Liver (tissue), 8 donors: ENCODE measurements at regions not wholly inside any gene's neighbourhood (a gene's known extent, or its start where the extent isn't known, plus 50 kb on each side); places are given as distances from the start of the nearest gene placed in this dataset.

Experiments
- DNase-seq: peaks from one replicate; pipeline ENCODE4 v3.0.0-alpha.2; 2017; ENCODE audit warnings: low spot score
- H3K27ac ChIP-seq, 2 donors: one replicate each; pipeline ENCODE4 v1.7.0; 2013; ENCODE audit warnings: inconsistent platforms in 2 of 2, low read length in 2 of 2, control low read depth in 1 of 2, low read depth in 1 of 2, mild to moderate bottlenecking in 1 of 2
- H3K27me3 ChIP-seq, 4 donors: one replicate each; pipeline versions ENCODE4 v1.6.1 to v1.7.0; 2013; ENCODE audit warnings: low read length in 3 of 4, inconsistent platforms in 1 of 4, mild to moderate bottlenecking in 1 of 4, moderate library complexity in 1 of 4; ENCODE audit not compliant: control insufficient read depth in 4 of 4, insufficient read depth in 4 of 4
- H3K36me3 ChIP-seq, 4 donors: one replicate each; pipeline versions ENCODE4 v1.6.1 to v1.7.0; 2013; ENCODE audit warnings: low read length in 3 of 4, mild to moderate bottlenecking in 3 of 4, low read depth in 1 of 4, moderate library complexity in 1 of 4; ENCODE audit not compliant: control insufficient read depth in 4 of 4, insufficient read depth in 3 of 4
- H3K4me1 ChIP-seq, 4 donors: one replicate each; pipeline versions ENCODE4 v1.6.1 to v1.7.0; 2013; ENCODE audit warnings: low read length in 3 of 4, mild to moderate bottlenecking in 3 of 4, moderate library complexity in 1 of 4; ENCODE audit not compliant: control insufficient read depth in 4 of 4, insufficient read depth in 4 of 4
- H3K4me3 ChIP-seq, 3 donors: one replicate each; pipeline versions ENCODE4 v1.6.1 to v1.7.0; 2013; ENCODE audit warnings: low read length in 3 of 3, control low read depth in 1 of 3, low read depth in 1 of 3, mild to moderate bottlenecking in 1 of 3
- H3K9ac ChIP-seq, 2 donors: one replicate each; pipeline ENCODE4 v1.7.0; 2013; ENCODE audit warnings: low read length in 2 of 2, mild to moderate bottlenecking in 2 of 2, moderate library complexity in 2 of 2, control low read depth in 1 of 2, low read depth in 1 of 2
- H3K9me3 ChIP-seq, 4 donors: one replicate each; pipeline versions ENCODE4 v1.6.1 to v1.7.0; 2013; ENCODE audit warnings: low read length in 3 of 4; ENCODE audit not compliant: control insufficient read depth in 4 of 4
- ATF3 ChIP-seq: IDR thresholded peaks from 2 replicates; pipeline ENCODE4 v1.6.1; 2016; ENCODE audit warnings: antibody characterized with exemption
- CTCF ChIP-seq: fragments of 150-350 bp; IDR thresholded peaks from 2 replicates; pipeline ENCODE4 v1.5.1; 2017; ENCODE audit warnings: improper control_type of control experiment, low read depth, low read length; ENCODE audit not compliant: missing input control
- EGR1 ChIP-seq, 2 donors: IDR thresholded peaks; 2 replicates each; pipeline ENCODE4 v1.6.1; 2016 to 2018; ENCODE audit warnings: antibody characterized with exemption in 2 of 2, low read depth in 2 of 2
- FOXA1 ChIP-seq: IDR thresholded peaks from 2 replicates; pipeline ENCODE4 v1.6.1; 2016; ENCODE audit warnings: antibody characterized with exemption
- FOXA2 ChIP-seq: IDR thresholded peaks from 2 replicates; pipeline ENCODE4 v1.6.1; 2016; ENCODE audit warnings: antibody characterized with exemption
- GABPA ChIP-seq, 2 donors: IDR thresholded peaks in 1 of 2; conservative IDR thresholded peaks in 1 of 2; 2 replicates each; pipeline ENCODE4 v1.6.1; 2016; ENCODE audit warnings: antibody characterized with exemption in 2 of 2, mild to moderate bottlenecking in 1 of 2, moderate library complexity in 1 of 2
- HNF4A ChIP-seq, 2 donors: conservative IDR thresholded peaks; 2 replicates each; pipeline ENCODE4 v1.6.1; 2016; ENCODE audit warnings: antibody characterized with exemption in 2 of 2, mild to moderate bottlenecking in 2 of 2
- HNF4G ChIP-seq: IDR thresholded peaks from 2 replicates; pipeline ENCODE4 v1.6.1; 2016; ENCODE audit warnings: antibody characterized with exemption
- JUND ChIP-seq, 2 donors: IDR thresholded peaks; 2 replicates each; pipeline ENCODE4 v1.6.1; 2016; ENCODE audit warnings: antibody characterized with exemption in 2 of 2
- MAX ChIP-seq: IDR thresholded peaks from 2 replicates; pipeline ENCODE4 v1.6.1; 2016; ENCODE audit warnings: antibody characterized with exemption
- NR2F2 ChIP-seq: IDR thresholded peaks from 2 replicates; pipeline ENCODE4 v1.6.1; 2016; ENCODE audit warnings: antibody characterized with exemption
- RAD21 ChIP-seq, 2 donors: IDR thresholded peaks; 2 replicates each; pipeline ENCODE4 v1.6.1; 2016; ENCODE audit warnings: antibody characterized with exemption in 2 of 2, mild to moderate bottlenecking in 2 of 2
- RXRA ChIP-seq, 2 donors: IDR thresholded peaks; 2 replicates each; pipeline ENCODE4 v1.6.1; 2017 to 2018; ENCODE audit warnings: antibody characterized with exemption in 2 of 2, mild to moderate bottlenecking in 1 of 2
- SP1 ChIP-seq: IDR thresholded peaks from 2 replicates; pipeline ENCODE4 v1.6.1; 2018; ENCODE audit warnings: antibody characterized with exemption, mild to moderate bottlenecking
- TAF1 ChIP-seq: conservative IDR thresholded peaks from 2 replicates; pipeline ENCODE4 v1.6.1; 2016; ENCODE audit warnings: antibody characterized with exemption, mild to moderate bottlenecking
- YY1 ChIP-seq: IDR thresholded peaks from 2 replicates; pipeline ENCODE4 v1.6.1; 2016; ENCODE audit warnings: antibody characterized with exemption, mild to moderate bottlenecking
- ZBTB33 ChIP-seq: IDR thresholded peaks from 2 replicates; pipeline ENCODE4 v1.6.1; 2016; ENCODE audit warnings: antibody characterized with exemption
- WGBS: extraction: QIAGEN DNeasy Blood & Tissue Kit; methylation state at CpG from one replicate; pipeline ENCODE4 v1.1.7; 2013; 5-methylcytosine and 5-hydroxymethylcytosine counted together
- TF ChIP-seq, protein P1 (sequence below): IDR thresholded peaks from 2 replicates; pipeline ENCODE4 v1.6.1; 2016; ENCODE audit warnings: antibody characterized with exemption, mild to moderate bottlenecking
- donor health status: healthy.
- donor health status: healthy.
- donor health status: healthy.
- donor health status: healthy.
- donor health status: healthy.

DNA sequence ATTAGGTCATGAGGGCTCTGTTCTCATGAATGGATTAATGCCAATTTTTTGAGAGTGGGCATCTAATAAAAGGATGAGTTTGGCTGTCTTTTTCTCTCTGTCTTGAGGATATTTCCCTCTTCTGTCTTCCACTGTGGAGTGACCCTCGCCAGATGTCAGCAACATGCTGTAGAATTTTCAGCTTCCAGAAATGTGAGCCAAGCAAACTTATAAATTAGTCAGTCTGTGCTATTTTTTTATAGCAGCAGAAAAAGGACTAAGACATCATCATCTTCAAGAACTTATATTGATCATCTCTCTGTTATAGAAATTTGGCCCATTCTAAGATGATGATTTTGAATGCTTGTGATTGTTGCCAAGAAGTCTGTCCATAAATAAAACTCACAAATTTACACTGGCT, 431.4 kb downstream of the FGF9 start:
- no peak overlapping the region for H3K27ac ChIP-seq
- 89% methylated on average over 1 of the region's 1 CpG for WGBS
- H3K4me3 ChIP-seq, result no peak overlapping the region
- no peaks in the 10 kb centered on the region for H3K27me3 ChIP-seq
- TF ChIP-seq FOXA1 (no peak), ATF3 (no peak), EGR1 (IDR thresholded peaks at IDR 0.05; ENCODE audit: low read depth in 2 of 2) (no peak), GABPA (IDR thresholded peaks at IDR 0.05 in 1 of 2, conservative IDR thresholded peaks at IDR 0.05 in 1 of 2) (no peak), MAX (no peak), CTCF (no peak), RXRA (IDR thresholded peaks at IDR 0.05) (no peak), HNF4G (no peak), HNF4A (conservative IDR thresholded peaks at IDR 0.05) (no peak), RAD21 (IDR thresholded peaks at IDR 0.05) (no peak), TAF1 (no peak), FOXA2 (no peak), SP1 (no peak), NR2F2 (no peak), YY1 (no peak), ZBTB33 (no peak), JUND (IDR thresholded peaks at IDR 0.05) (no peak)
- TF ChIP-seq, protein P1, sequence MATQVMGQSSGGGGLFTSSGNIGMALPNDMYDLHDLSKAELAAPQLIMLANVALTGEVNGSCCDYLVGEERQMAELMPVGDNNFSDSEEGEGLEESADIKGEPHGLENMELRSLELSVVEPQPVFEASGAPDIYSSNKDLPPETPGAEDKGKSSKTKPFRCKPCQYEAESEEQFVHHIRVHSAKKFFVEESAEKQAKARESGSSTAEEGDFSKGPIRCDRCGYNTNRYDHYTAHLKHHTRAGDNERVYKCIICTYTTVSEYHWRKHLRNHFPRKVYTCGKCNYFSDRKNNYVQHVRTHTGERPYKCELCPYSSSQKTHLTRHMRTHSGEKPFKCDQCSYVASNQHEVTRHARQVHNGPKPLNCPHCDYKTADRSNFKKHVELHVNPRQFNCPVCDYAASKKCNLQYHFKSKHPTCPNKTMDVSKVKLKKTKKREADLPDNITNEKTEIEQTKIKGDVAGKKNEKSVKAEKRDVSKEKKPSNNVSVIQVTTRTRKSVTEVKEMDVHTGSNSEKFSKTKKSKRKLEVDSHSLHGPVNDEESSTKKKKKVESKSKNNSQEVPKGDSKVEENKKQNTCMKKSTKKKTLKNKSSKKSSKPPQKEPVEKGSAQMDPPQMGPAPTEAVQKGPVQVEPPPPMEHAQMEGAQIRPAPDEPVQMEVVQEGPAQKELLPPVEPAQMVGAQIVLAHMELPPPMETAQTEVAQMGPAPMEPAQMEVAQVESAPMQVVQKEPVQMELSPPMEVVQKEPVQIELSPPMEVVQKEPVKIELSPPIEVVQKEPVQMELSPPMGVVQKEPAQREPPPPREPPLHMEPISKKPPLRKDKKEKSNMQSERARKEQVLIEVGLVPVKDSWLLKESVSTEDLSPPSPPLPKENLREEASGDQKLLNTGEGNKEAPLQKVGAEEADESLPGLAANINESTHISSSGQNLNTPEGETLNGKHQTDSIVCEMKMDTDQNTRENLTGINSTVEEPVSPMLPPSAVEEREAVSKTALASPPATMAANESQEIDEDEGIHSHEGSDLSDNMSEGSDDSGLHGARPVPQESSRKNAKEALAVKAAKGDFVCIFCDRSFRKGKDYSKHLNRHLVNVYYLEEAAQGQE, result no peak
- peaks cover 0 to 4% (median 0%) of the 10 kb centered on the region in 4 donors for H3K9me3 ChIP-seq
- no peaks in the 10 kb centered on the region for H3K36me3 ChIP-seq
- no peak overlapping the region for H3K9ac ChIP-seq
- no peak for DNase-seq
- peaks cover 0 to 3% (median under 1%) of the 10 kb centered on the region in 4 donors for H3K4me1 ChIP-seq
